H1 (cell line): ENCODE measurements at regions not wholly inside any gene's neighbourhood (a gene's known extent, or its start where the extent isn't known, plus 50 kb on each side); places are given as distances from the start of the nearest gene placed in this dataset.
"Not testable (repeated sequence)": the region's sequence is repeated elsewhere in the genome, so short reads cannot be mapped to it uniquely, and the experiment has no call there.

Experiments used
- CTCF ChIA-PET: fragments of 300-600 bp; sonication (Branson Sonifier 250); formaldehyde crosslinking; loops from one replicate; lab custom pipeline; 2021; ENCODE audit not compliant: partially characterized antibody; lab: Charles Lee
- POLR2A ChIA-PET: fragments of 300-600 bp; sonication (Branson Sonifier 250); formaldehyde crosslinking; loops from one replicate; lab custom pipeline; 2021; ENCODE audit warnings: inconsistent platforms; ENCODE audit not compliant: partially characterized antibody; lab: Charles Lee
- DNase-seq, 2 experiments: peaks; one replicate each; pipeline versions ENCODE4 v3.0.0 to v3.0.0-alpha.2; 2010 to 2022; ENCODE audit warnings: low spot score in 2 of 2, low read depth in 1 of 2, mixed read lengths in 1 of 2
- FAIRE-seq: peaks from 2 replicates; lab custom pipeline; 2011; peaks lifted over from hg19 to GRCh38; lab: Jason Lieb, UNC
- H2AFZ ChIP-seq: 2 replicates; pipeline ENCODE4 v1.8.1; 2012; ENCODE audit warnings: low read length, inconsistent platforms
- H2AK5ac ChIP-seq: 2 replicates; pipeline ENCODE4 v1.6.1; 2013; ENCODE audit warnings: low read depth, low read length
- H2BK120ac ChIP-seq: replicated peaks from 2 replicates; pipeline ENCODE3; 2013; ENCODE audit warnings: low read depth, low read length, inconsistent platforms
- H2BK12ac ChIP-seq: 2 replicates; pipeline ENCODE4 v1.6.1; 2013; ENCODE audit warnings: low read depth, low read length
- H2BK15ac ChIP-seq: 2 replicates; pipeline ENCODE4 v1.6.1; 2013; ENCODE audit warnings: low read length
- H2BK20ac ChIP-seq: 2 replicates; pipeline ENCODE4 v1.6.1; 2013; ENCODE audit warnings: low read length
- H2BK5ac ChIP-seq: 2 replicates; pipeline ENCODE4 v1.6.1; 2013; ENCODE audit warnings: low read depth, low read length
- H3K14ac ChIP-seq: 2 replicates; pipeline ENCODE4 v1.6.1; 2013; ENCODE audit warnings: inconsistent platforms; ENCODE audit not compliant: insufficient read length
- H3K18ac ChIP-seq: 2 replicates; pipeline ENCODE4 v1.6.1; 2013; ENCODE audit warnings: low read length; ENCODE audit errors: extremely low read depth
- H3K23ac ChIP-seq: 2 replicates; pipeline ENCODE4 v1.6.1; 2013; ENCODE audit warnings: inconsistent platforms; ENCODE audit not compliant: insufficient read length
- H3K23me2 ChIP-seq: 2 replicates; pipeline ENCODE4 v1.6.1; 2013; ENCODE audit warnings: low read depth, low read length
- H3K27ac ChIP-seq: 2 replicates; pipeline ENCODE4 v1.6.1; 2011; ENCODE audit warnings: low read depth, low read length, inconsistent platforms
- H3K27me3 ChIP-seq, 4 experiments: replicated peaks in 1 of 4; 1 replicate in 1 of 4; 2 replicates in 3 of 4; pipeline versions ENCODE4 v1.6.1 to v1.8.1; 2011 to 2013; ENCODE audit warnings: low read length in 3 of 4, mild to moderate bottlenecking in 3 of 4, inconsistent platforms in 2 of 4, mixed read lengths in 2 of 4, moderate library complexity in 1 of 4; ENCODE audit not compliant: control insufficient read depth in 3 of 4, insufficient read depth in 3 of 4; ENCODE audit errors: extremely low read depth in 1 of 4
- H3K36me3 ChIP-seq, 4 experiments: 2 replicates each; pipeline versions ENCODE4 v1.6.1 to v1.8.1; 2011 to 2013; ENCODE audit warnings: mild to moderate bottlenecking in 4 of 4, low read length in 3 of 4, moderate library complexity in 2 of 4, control low read depth in 1 of 4, inconsistent platforms in 1 of 4; ENCODE audit not compliant: insufficient read depth in 4 of 4, control insufficient read depth in 2 of 4
- H3K4ac ChIP-seq: replicated peaks from 2 replicates; pipeline ENCODE3; 2013; ENCODE audit warnings: low read length, low read depth, mixed read lengths, inconsistent platforms; ENCODE audit not compliant: insufficient read length
- H3K4me1 ChIP-seq, 4 experiments: replicated peaks in 1 of 4; 1 replicate in 1 of 4; 2 replicates in 3 of 4; pipeline versions ENCODE4 v1.6.1 to v1.8.1; 2011 to 2013; ENCODE audit warnings: low read length in 3 of 4, inconsistent platforms in 2 of 4, mixed read lengths in 1 of 4; ENCODE audit not compliant: insufficient read depth in 4 of 4, control insufficient read depth in 3 of 4
- H3K4me2 ChIP-seq, 2 experiments: 2 replicates each; pipeline versions ENCODE4 v1.6.1 to v1.8.1; 2011 to 2013; ENCODE audit warnings: low read depth in 2 of 2, low read length in 2 of 2, control low read depth in 1 of 2, inconsistent platforms in 1 of 2, mild to moderate bottlenecking in 1 of 2; ENCODE audit not compliant: insufficient read depth in 1 of 2
- H3K4me3 ChIP-seq, 4 experiments: fragments of 200-600, 300-600 bp in 1 of 4; sonication (generic), shearing (Covaris generic), sonication (Bioruptor Twin) in 1 of 4; 2 replicates each; pipeline versions ENCODE4 v1.5.1 to v1.8.1; 2011 to 2016; ENCODE audit warnings: low read length in 4 of 4, low read depth in 3 of 4, control low read depth in 2 of 4, inconsistent platforms in 2 of 4, mild to moderate bottlenecking in 2 of 4, mixed read lengths in 1 of 4, moderate library complexity in 1 of 4; ENCODE audit not compliant: insufficient read depth in 2 of 4; ENCODE audit errors: extremely low read depth in 1 of 4
- H3K56ac ChIP-seq: replicated peaks from 2 replicates; pipeline ENCODE3; 2013; ENCODE audit warnings: low read depth, mild to moderate bottlenecking, mixed read lengths, low read length, inconsistent platforms; ENCODE audit not compliant: insufficient read length
- H3K79me1 ChIP-seq: 2 replicates; pipeline ENCODE4 v1.6.1; 2013; ENCODE audit warnings: low read depth, low read length, control low read depth
- H3K79me2 ChIP-seq, 2 experiments: 2 replicates each; pipeline versions ENCODE4 v1.6.1 to v1.8.1; 2012 to 2013; ENCODE audit warnings: low read length in 2 of 2, mild to moderate bottlenecking in 2 of 2, inconsistent platforms in 1 of 2; ENCODE audit not compliant: insufficient read depth in 2 of 2, control insufficient read depth in 1 of 2
- H3K9ac ChIP-seq, 4 experiments: replicated peaks in 1 of 4; 1 replicate in 1 of 4; 2 replicates in 3 of 4; pipeline versions ENCODE4 v1.6.1 to v1.8.1; 2011 to 2013; ENCODE audit warnings: low read depth in 3 of 4, low read length in 3 of 4, control low read depth in 2 of 4, mild to moderate bottlenecking in 2 of 4, moderate library complexity in 2 of 4, inconsistent platforms in 1 of 4; ENCODE audit errors: extremely low read depth in 1 of 4
- H3K9me3 ChIP-seq, 2 experiments: 2 replicates each; pipeline versions ENCODE4 v1.6.1 to v1.8.1; 2012 to 2013; ENCODE audit warnings: mild to moderate bottlenecking in 2 of 2, moderate library complexity in 2 of 2, control low read depth in 1 of 2, inconsistent platforms in 1 of 2, low read depth in 1 of 2, low read length in 1 of 2, mixed read lengths in 1 of 2; ENCODE audit not compliant: insufficient read depth in 2 of 2
- H4K20me1 ChIP-seq, 2 experiments: replicated peaks in 1 of 2; 2 replicates each; pipeline versions ENCODE3 to v1.8.1; 2011 to 2013; ENCODE audit warnings: inconsistent platforms in 2 of 2, low read length in 2 of 2, mild to moderate bottlenecking in 1 of 2; ENCODE audit not compliant: insufficient read depth in 2 of 2, control insufficient read depth in 1 of 2
- H4K5ac ChIP-seq: 2 replicates; pipeline ENCODE4 v1.6.1; 2013; ENCODE audit warnings: low read length, low read depth, mixed read lengths, inconsistent platforms; ENCODE audit not compliant: insufficient read length
- H4K8ac ChIP-seq: 2 replicates; pipeline ENCODE4 v1.8.0; 2013; ENCODE audit warnings: mild to moderate bottlenecking, moderate library complexity, low read length, inconsistent platforms; ENCODE audit not compliant: insufficient read depth; ENCODE audit errors: extremely low read depth
- H4K91ac ChIP-seq: replicated peaks from 2 replicates; pipeline ENCODE3; 2013; ENCODE audit warnings: low read length, mixed read lengths, inconsistent platforms; ENCODE audit not compliant: insufficient read length
- WGBS, 2 experiments: shearing (Covaris generic) in 1 of 2; methylation state at CpG; one replicate each; pipeline versions ENCODE4 v1.1.6 to v1.1.7; 2013 to 2015; ENCODE audit warnings: low lambda C conversion rate in 2 of 2, mixed read lengths in 2 of 2, inconsistent platforms in 1 of 2, low coverage in 1 of 2, missing lambda C conversion rate in 1 of 2; ENCODE audit not compliant: insufficient replicate concordance in 2 of 2, insufficient coverage in 1 of 2, insufficient read length in 1 of 2; ENCODE audit errors: extremely low coverage in 1 of 2, missing lambda C conversion rate in 1 of 2; 5-methylcytosine and 5-hydroxymethylcytosine counted together

- not testable (repeated sequence) for H3K23ac ChIP-seq, H2BK20ac ChIP-seq, H2BK12ac ChIP-seq, H2AFZ ChIP-seq, H3K4ac ChIP-seq, FAIRE-seq, H2BK120ac ChIP-seq, H2AK5ac ChIP-seq, H3K4me3 ChIP-seq, H4K20me1 ChIP-seq, H3K27me3 ChIP-seq, H4K5ac ChIP-seq, H3K4me2 ChIP-seq, H2BK15ac ChIP-seq, H4K91ac ChIP-seq, H4K8ac ChIP-seq, H3K79me1 ChIP-seq, H3K14ac ChIP-seq, H3K56ac ChIP-seq, H3K9me3 ChIP-seq, H3K9ac ChIP-seq, H3K23me2 ChIP-seq, DNase-seq, H3K27ac ChIP-seq
- 86% methylated on average over 9 of the region's 10 CpGs; no CpG with 5 or more reads in 1 of the 2 experiments for WGBS, 2 experiments
- H3K79me2 ChIP-seq = peaks cover 8 to 86% of the 10 kb centered on the region in 2 experiments
- POLR2A ChIA-PET = interaction anchor here (1.0 kb wide), 2 partner anchors 12 to 117 kb away, joined by 3 read pairs; no protein-coding TSS in a partner anchor
- H3K18ac ChIP-seq = peak overlapping the region; percentile 19; the same call in 1 of the 2 replicates
- H2BK5ac ChIP-seq = 0 out of 2 replicates have a peak overlapping the region, but pooled peaks have one; percentile 24
- CTCF ChIA-PET = interaction anchor here (0.9 kb wide), 1 partner anchor 71 kb away, joined by 3 read pairs; no protein-coding TSS in a partner anchor
- peaks cover 0 to 26% (median 7%) of the 10 kb centered on the region in 4 experiments; a peak in 5 of 8 replicates for H3K36me3 ChIP-seq
- H3K4me1 ChIP-seq = peaks cover 0 to 15% (median 9%) of the 10 kb centered on the region in 4 experiments; a peak in 5 of 7 replicates
These were observed 163.8 kb downstream of the SOX4 start for GRCh38 chr6:21757392-21757791.
